ENCODE measurements at regions not wholly inside any gene's neighbourhood (a gene's known extent, or its start where the extent isn't known, plus 50 kb on each side); places are given as distances from the start of the nearest gene placed in this dataset.

DNA sequence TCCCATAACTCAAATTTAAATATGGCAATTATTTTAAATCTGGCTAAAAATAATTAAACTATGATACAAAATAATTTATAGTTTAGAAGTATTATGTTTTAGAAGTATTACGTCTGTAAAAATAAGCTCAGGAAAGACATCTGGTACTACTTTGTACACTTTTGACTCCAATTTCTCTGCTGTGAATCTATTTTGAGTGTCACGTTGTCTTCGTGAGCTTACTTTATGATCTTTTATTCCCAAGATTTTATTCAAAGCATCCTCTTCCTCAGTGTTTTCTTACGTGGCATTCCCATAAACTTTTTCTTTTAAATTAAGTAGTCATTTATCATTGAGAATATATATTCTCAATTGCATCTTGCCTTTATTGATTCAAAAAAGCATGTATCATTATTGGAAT, 223.3 kb upstream of the KCNJ16 start:
- Mint-ChIP-seq H3K27me3 (ENCODE audit: low read depth) (no peaks in the 10 kb centered on the region), H3K4me1 (ENCODE audit: low read depth) (no peaks in the 10 kb centered on the region), H3K4me3 (no peak overlapping the region), H3K36me3 (ENCODE audit: insufficient read depth) (no peaks in the 10 kb centered on the region), H3K9me3 (peaks cover 8% of the 10 kb centered on the region)
- no peak for ATAC-seq
- no peak for DNase-seq

DNA sequence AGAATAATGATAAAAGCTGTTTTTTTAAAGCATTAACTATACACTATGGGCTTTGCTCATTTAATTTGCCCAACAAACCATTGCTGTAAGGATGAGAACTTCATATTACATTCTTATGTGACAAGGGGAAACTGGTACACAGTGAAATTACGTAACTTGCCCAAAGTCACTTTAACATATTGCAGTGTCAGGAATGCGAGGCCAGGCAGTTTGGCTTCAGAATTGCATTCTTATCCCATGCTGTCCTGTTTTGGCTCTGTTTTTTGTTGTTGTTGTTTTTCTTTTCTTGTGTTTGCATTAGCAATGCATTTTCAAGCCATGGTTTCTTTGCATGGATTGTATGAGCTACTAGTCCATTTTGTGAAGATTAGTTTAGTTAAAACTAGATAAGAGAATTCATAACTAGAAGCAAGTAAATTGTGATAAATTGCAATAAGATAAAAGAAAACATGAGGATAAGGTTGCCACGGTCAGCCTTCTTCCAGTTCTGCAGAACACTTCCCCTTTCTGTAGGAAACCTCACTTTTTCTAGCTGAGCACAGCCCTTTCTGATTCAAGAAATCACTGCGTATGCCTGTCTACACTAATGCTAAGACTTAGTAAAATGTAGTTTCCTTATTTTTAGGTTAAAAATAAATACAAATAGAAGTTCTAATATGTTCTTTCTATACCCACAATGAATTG, 221.3 kb upstream of the KCNJ16 start:
- no peak for DNase-seq
- no peak overlapping the region for H3K4me3 Mint-ChIP-seq
- ATAC-seq = no peak
- H3K36me3 Mint-ChIP-seq (ENCODE audit: insufficient read depth) = no peaks in the 10 kb centered on the region
- H3K4me1 Mint-ChIP-seq (ENCODE audit: low read depth) = no peaks in the 10 kb centered on the region
- H3K27me3 Mint-ChIP-seq (ENCODE audit: low read depth) = no peaks in the 10 kb centered on the region
- H3K9me3 Mint-ChIP-seq = peaks cover 12% of the 10 kb centered on the region

DNA sequence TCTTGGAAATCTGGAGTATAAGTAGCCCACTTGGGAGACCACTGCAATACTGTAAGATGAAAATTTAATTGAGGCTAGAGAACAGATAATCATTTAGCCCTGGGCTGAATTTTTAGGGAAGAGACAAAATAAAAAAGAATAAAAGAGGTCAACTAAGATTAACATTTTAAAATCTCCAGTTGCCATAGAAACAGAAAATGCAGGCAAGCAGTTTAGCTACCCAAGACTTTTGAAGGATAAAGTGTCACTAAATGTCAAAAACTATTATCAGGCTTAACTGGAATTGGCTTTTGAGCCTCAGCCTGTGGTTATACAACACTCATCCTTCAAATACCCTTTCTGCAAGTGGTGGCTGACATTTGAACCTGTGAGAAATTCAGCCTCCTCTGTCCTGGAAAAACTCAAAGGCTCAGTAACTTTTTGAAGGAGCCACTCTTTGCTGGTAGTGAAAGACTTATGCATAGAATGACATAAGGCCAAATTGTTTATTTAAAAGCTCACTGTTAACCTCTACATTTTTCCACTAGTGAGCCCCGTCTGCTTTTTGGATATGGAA, 220.7 kb upstream of the KCNJ16 start:
- ATAC-seq (no peak), DNase-seq (no peak)
- H3K9me3 Mint-ChIP-seq = peaks cover 16% of the 10 kb centered on the region
- no peaks in the 10 kb centered on the region for H3K36me3 Mint-ChIP-seq (ENCODE audit: insufficient read depth)
- H3K4me3 Mint-ChIP-seq = no peak overlapping the region
- H3K27me3 Mint-ChIP-seq (ENCODE audit: low read depth) = no peaks in the 10 kb centered on the region
- H3K4me1 Mint-ChIP-seq (ENCODE audit: low read depth) = no peaks in the 10 kb centered on the region

DNA sequence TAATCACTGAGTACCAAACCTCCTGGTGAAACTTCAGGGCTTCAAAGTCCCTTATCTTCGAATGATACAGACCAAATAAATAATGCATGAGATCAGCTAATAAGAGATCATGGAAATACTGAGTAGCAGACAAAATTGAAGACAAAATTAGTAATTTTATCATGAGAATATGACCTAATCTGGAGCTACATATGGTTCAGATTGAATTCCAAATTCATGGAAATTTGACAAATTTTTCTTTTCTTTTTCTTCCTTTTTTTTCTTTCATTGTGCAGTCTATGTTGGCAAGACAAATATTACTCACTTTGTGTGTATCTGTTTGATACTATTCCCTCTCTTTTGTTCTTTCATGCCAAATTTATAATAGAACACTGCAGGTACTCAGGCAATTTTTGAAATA, 218.1 kb upstream of the KCNJ16 start:
- no peak for DNase-seq
- Mint-ChIP-seq H3K9me3 (peaks cover 21% of the 10 kb centered on the region), H3K4me1 (ENCODE audit: low read depth) (no peaks in the 10 kb centered on the region), H3K4me3 (no peak overlapping the region), H3K36me3 (ENCODE audit: insufficient read depth) (no peaks in the 10 kb centered on the region), H3K27me3 (ENCODE audit: low read depth) (peaks cover 1% of the 10 kb centered on the region)
- no peak for ATAC-seq

DNA sequence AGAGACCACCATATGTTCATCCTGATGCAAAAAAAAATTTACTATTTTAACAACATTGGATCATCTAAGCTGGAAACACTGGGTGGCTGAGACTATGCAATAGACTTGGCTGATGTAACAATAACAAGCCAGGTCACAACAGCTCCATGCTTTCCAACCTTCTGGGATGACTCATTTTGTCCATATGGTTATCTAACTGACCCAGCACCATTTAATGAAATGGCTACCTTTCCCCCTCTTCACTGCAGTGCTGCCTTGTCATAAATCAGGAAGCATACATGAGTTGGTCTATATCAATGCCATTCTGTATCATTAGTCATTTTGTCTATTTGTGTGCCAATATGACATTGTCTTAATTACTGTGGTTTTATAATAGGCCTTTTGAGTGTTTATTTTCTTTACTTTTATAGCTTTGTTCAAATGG, 217.6 kb upstream of the KCNJ16 start:
- no peak for ATAC-seq
- Mint-ChIP-seq H3K36me3 (ENCODE audit: insufficient read depth) (no peaks in the 10 kb centered on the region), H3K4me1 (ENCODE audit: low read depth) (no peaks in the 10 kb centered on the region), H3K27me3 (ENCODE audit: low read depth) (peaks cover 2% of the 10 kb centered on the region), H3K9me3 (peaks cover 21% of the 10 kb centered on the region), H3K4me3 (no peak overlapping the region)
- DNase-seq = no peak

DNA sequence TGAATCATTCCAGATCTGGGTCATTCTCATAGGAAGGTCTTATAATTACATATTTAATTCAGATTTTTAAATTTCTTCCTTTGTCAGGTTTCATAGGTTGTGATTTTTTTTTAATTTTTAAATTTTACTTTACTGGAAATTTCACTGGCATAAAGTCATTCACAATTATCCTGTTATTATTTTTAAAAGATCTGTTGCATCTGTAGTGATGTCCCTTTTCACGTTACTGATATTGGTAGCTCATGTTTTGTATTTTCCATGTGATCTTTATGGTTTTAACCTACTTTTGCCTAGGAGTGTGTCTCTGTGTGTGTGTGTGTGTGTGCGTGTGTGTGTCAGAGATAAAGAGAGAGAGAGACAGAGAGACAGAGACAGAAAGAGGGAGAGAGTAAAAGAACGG, 216.6 kb upstream of the KCNJ16 start:
- no peak for DNase-seq

DNA sequence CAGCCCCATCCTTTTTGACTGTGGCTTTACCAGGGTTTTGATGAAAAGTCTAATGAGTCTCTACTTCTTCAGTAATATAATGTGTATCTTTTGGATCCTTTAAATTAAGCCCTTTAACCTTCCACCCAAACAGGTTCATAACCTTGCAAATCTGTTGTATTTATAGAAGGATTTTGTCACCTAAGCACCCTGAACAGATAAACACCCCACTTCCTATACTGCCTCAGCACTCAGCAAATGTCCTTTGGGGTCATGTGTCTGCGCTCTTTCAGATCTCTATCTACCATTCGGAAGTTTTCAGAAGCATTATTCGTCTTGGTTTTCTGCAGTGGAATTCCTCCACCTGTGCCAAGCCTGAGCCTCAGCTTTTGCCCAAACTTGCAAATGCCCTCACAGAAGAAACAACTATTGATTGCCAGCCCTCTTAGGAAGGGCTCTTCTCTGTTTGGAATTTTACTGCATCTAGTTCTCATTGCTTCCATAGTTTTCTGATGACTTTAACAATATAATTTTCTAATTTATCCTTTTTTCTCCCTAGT, 214.8 kb upstream of the KCNJ16 start:
- Mint-ChIP-seq H3K4me1 (ENCODE audit: low read depth) (no peaks in the 10 kb centered on the region), H3K27me3 (ENCODE audit: low read depth) (peaks cover 4% of the 10 kb centered on the region), H3K36me3 (ENCODE audit: insufficient read depth) (no peaks in the 10 kb centered on the region), H3K4me3 (no peak overlapping the region), H3K9me3 (peaks cover 21% of the 10 kb centered on the region)
- DNase-seq = no peak
- no peak for ATAC-seq

More for the DNA sequence above, 216.6 kb upstream of the KCNJ16 start:
- no peak overlapping the region for H3K4me3 Mint-ChIP-seq
- no peaks in the 10 kb centered on the region for H3K36me3 Mint-ChIP-seq (ENCODE audit: insufficient read depth)
- peaks cover 21% of the 10 kb centered on the region for H3K9me3 Mint-ChIP-seq
- ATAC-seq = no peak
- no peaks in the 10 kb centered on the region for H3K4me1 Mint-ChIP-seq (ENCODE audit: low read depth)
- peaks cover 4% of the 10 kb centered on the region for H3K27me3 Mint-ChIP-seq (ENCODE audit: low read depth)

DNA sequence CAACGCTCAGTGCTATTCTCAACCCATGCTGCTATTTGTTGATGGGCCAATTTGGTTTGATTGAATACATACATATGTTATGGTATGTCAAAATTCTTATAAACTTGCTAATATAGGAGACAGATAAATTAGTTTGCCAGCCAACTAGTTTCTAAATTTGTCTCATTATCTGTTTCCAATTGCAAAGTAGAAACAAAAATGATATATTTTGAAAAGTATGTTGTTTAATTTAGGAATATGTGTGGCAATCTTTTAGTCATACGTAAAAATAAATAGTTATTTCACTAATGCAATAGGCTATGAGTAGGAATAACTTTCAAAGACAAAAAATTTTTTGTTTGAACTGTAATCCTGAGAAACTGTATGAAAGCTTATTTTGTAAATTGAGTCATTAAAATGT, 210.6 kb upstream of the KCNJ16 start:
- peaks cover 11% of the 10 kb centered on the region for H3K9me3 Mint-ChIP-seq
- DNase-seq = no peak
- H3K4me3 Mint-ChIP-seq = no peak overlapping the region
- H3K4me1 Mint-ChIP-seq (ENCODE audit: low read depth) = no peaks in the 10 kb centered on the region
- ATAC-seq = no peak
- H3K27me3 Mint-ChIP-seq (ENCODE audit: low read depth) = peaks cover 4% of the 10 kb centered on the region
- H3K36me3 Mint-ChIP-seq (ENCODE audit: insufficient read depth) = no peaks in the 10 kb centered on the region

DNA sequence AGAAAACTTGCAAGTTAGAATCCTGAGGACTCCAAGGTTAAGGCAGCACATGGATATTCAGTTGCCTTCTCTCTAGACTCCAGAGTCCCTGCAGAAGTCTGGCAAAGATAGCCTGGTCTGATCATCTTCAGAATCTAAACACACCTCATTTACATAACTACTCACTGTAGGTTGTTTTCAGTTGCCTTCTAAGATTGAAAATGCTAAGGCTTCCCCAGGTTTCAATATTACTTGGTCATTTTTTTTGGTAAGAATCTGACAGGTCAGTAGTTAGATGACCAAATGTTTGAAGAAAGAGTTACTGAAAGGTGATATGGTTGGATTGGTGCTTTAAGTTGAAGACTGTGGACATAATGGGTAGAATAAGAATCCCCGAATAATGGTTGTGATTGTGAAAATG, 205.4 kb upstream of the KCNJ16 start:
- no peak for ATAC-seq
- DNase-seq = no peak
- no peaks in the 10 kb centered on the region for H3K36me3 Mint-ChIP-seq (ENCODE audit: insufficient read depth)
- H3K4me1 Mint-ChIP-seq (ENCODE audit: low read depth) = no peaks in the 10 kb centered on the region
- H3K27me3 Mint-ChIP-seq (ENCODE audit: low read depth) = no peaks in the 10 kb centered on the region
- no peak overlapping the region for H3K4me3 Mint-ChIP-seq
- H3K9me3 Mint-ChIP-seq = peaks cover 4% of the 10 kb centered on the region

DNA sequence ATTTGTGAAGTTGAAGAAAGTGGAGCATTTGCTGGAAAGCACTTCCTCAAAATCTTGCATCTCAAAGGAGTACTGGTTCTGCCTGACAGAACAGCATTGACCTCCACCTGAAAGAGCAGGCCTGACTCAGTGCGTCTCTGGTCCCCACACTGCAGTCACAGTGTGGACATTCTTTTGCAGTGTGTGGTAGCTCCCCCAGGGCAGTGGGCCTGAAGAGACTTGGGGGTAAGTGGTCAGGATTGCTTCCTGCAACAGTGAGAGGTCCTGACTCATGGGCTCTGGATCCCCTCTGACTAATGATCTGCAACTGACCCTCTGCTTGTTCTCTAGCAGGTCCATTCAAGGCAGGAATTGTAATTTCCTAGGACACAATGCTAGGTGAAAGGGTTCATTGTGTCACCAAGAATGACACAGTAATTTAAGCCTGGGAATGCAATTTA, 204.9 kb upstream of the KCNJ16 start:
- no peaks in the 10 kb centered on the region for H3K4me1 Mint-ChIP-seq (ENCODE audit: low read depth)
- no peak for DNase-seq
- no peak overlapping the region for H3K4me3 Mint-ChIP-seq
- H3K9me3 Mint-ChIP-seq = peaks cover 4% of the 10 kb centered on the region
- H3K36me3 Mint-ChIP-seq (ENCODE audit: insufficient read depth) = no peaks in the 10 kb centered on the region
- no peaks in the 10 kb centered on the region for H3K27me3 Mint-ChIP-seq (ENCODE audit: low read depth)
- no peak for ATAC-seq

DNA sequence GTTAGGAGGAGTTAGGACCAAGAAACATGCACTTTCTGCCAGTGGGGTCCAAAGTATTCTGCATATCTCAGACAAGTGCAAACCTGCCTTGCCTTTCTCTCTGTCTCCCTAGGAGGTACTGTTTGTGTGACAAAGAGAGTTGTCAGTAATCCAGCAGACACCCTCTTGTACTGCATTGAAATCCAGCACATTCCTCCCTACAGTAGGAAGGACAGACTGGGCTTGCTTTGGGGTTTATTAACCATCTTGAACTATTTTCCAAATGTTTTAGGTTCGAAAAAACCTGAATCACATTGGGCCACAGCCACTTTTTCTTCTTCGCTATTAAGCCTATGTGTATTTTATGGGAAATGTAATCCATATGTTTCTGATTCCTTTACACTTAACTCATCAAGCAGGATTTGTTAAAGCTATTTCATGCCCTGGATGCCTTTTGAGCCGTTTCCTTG, 204.2 kb upstream of the KCNJ16 start:
- no peak overlapping the region for H3K4me3 Mint-ChIP-seq
- no peak for ATAC-seq
- no peaks in the 10 kb centered on the region for H3K4me1 Mint-ChIP-seq (ENCODE audit: low read depth)
- no peak for DNase-seq
- peaks cover 4% of the 10 kb centered on the region for H3K9me3 Mint-ChIP-seq
- H3K36me3 Mint-ChIP-seq (ENCODE audit: insufficient read depth) = no peaks in the 10 kb centered on the region
- no peaks in the 10 kb centered on the region for H3K27me3 Mint-ChIP-seq (ENCODE audit: low read depth)

DNA sequence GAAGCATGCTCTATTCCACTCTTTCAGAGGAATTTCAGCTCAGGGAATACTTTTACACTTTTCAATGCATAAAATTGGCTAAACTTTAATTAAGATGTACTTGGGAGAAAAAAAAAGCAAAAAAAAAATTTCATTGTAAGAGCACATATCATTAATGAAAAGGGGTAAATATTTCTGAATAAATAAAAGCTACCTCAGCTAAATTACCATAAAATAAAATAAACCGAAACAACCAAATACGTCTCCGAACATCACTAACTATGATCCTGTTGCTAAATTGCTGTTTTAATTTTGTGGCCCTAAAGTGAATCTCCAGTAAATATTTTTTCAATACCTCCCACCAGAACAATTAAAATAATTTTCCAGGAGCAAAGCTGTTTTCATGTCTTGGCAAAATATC, 203.7 kb upstream of the KCNJ16 start:
- DNase-seq (no peak), ATAC-seq (no peak)
- Mint-ChIP-seq H3K9me3 (peaks cover 4% of the 10 kb centered on the region), H3K4me3 (no peak overlapping the region), H3K4me1 (ENCODE audit: low read depth) (no peaks in the 10 kb centered on the region), H3K27me3 (ENCODE audit: low read depth) (no peaks in the 10 kb centered on the region), H3K36me3 (ENCODE audit: insufficient read depth) (no peaks in the 10 kb centered on the region)

DNA sequence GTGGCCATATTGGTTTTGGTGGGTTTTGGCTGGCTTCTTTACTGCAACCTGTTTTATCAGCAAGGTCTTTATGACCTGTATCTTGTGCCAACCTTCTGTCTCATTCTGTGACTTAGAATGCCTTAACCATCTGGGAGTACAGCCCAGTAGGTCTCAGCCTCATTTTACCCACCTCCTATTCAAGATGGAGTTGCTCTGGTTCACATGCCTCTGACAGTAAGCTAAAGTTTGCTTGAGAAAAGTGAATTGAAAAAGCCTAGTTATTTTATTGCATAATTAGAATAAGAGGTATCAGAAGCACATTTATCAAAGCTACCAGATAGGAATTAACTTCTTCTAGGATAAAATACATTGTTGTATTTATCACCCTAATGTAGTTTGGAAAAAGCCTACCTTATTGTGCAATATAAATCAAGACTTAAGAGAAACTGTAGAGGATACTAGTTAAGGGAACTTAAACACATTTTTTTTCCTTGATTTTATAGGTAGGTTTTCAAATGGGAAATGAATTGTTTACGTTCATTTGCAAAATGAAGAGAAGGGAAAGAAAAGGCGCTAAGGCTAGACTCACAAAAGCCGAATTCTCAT, 202.3 kb upstream of the KCNJ16 start:
- H3K27me3 Mint-ChIP-seq (ENCODE audit: low read depth) = no peaks in the 10 kb centered on the region
- H3K36me3 Mint-ChIP-seq (ENCODE audit: insufficient read depth) = no peaks in the 10 kb centered on the region
- H3K4me3 Mint-ChIP-seq = no peak overlapping the region
- DNase-seq = no peak
- H3K4me1 Mint-ChIP-seq (ENCODE audit: low read depth) = no peaks in the 10 kb centered on the region
- no peak for ATAC-seq
- H3K9me3 Mint-ChIP-seq = peaks cover 4% of the 10 kb centered on the region

DNA sequence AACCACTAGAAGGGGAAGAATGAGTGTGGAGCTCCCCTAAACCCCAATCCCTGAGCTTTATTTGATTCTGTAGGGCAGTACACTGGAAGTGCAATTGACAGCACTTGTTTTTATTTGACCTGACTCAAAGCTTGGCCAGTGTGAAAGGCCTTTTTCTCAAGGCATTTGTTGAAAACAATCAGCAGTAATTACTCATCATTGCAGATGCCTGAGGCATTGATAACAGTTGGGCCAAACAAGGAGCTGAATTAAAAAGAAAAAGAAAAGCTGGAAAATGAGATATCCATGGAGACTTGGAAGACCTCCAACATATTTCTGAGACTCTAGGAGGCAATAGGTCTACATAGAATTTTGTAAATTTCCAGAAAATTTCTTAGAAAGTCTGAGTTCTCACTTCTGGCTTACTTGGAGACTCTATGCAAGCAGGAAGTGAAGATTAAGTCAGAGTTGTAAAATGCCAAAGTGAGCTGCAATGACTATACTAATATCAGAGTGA, 200.8 kb upstream of the KCNJ16 start:
- ATAC-seq (no peak), DNase-seq (no peak)
- Mint-ChIP-seq H3K4me3 (no peak overlapping the region), H3K36me3 (ENCODE audit: insufficient read depth) (no peaks in the 10 kb centered on the region), H3K9me3 (no peaks in the 10 kb centered on the region), H3K27me3 (ENCODE audit: low read depth) (no peaks in the 10 kb centered on the region), H3K4me1 (ENCODE audit: low read depth) (no peaks in the 10 kb centered on the region)

DNA sequence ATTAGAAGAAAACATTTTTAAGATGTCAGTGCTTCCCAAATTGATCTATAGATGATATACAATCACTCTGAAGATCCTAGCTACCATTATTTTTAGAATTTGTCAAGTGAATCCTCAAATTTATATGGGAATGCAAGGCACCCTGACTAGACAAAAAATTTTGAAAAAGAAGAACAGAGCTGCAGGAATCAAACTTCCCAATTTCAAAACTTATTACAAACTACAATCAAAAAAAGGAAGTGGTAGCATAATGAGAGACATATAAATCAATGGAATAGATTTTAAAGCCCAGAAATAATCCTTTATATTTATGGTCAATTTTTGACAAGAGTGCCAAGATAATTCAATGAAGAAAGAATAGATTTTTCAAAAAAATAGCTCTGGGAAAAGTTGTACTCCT, 198.3 kb upstream of the KCNJ16 start:
- no peaks in the 10 kb centered on the region for H3K36me3 Mint-ChIP-seq (ENCODE audit: insufficient read depth)
- DNase-seq = no peak
- ATAC-seq = no peak
- no peaks in the 10 kb centered on the region for H3K27me3 Mint-ChIP-seq (ENCODE audit: low read depth)
- H3K4me3 Mint-ChIP-seq = no peak overlapping the region
- no peaks in the 10 kb centered on the region for H3K4me1 Mint-ChIP-seq (ENCODE audit: low read depth)
- H3K9me3 Mint-ChIP-seq = no peaks in the 10 kb centered on the region
